ENCODE measurements at regions not wholly inside any gene's neighbourhood (a gene's known extent, or its start where the extent isn't known, plus 50 kb on each side); places are given as distances from the start of the nearest gene placed in this dataset.

DNA sequence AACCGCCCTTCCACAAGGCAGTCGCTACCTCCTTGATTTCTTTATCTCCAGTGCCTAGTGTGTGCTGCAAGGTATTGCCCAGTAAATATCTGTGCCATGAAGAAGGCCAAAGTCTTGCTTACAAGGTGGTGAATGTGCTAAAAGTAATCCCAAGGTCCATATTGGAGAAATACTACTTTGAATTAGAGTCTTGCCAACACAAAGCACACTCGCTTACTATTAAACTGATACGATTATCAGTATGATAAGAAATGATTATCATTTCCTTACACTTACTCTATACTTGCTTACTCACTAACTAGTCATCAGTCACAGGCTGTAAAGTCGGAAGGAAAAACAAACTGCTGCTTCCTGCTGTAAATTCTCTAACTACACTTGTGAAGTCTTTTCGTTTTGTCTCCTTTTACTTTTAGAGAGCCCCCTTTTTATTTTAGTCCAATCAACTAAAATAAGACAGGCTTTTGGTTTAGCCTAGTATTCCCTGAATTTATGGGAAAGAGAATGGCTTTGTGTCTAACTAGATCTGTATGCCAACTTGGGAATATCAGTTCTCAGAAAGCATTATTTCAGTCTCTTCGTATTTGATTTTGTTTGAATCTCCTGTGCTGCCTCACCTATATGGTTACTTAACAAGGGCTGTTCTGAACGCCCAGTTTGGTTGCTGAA is 107.1 kb upstream of the TSC22D2 start (continued):
- TF ChIP-seq, protein P1, sequence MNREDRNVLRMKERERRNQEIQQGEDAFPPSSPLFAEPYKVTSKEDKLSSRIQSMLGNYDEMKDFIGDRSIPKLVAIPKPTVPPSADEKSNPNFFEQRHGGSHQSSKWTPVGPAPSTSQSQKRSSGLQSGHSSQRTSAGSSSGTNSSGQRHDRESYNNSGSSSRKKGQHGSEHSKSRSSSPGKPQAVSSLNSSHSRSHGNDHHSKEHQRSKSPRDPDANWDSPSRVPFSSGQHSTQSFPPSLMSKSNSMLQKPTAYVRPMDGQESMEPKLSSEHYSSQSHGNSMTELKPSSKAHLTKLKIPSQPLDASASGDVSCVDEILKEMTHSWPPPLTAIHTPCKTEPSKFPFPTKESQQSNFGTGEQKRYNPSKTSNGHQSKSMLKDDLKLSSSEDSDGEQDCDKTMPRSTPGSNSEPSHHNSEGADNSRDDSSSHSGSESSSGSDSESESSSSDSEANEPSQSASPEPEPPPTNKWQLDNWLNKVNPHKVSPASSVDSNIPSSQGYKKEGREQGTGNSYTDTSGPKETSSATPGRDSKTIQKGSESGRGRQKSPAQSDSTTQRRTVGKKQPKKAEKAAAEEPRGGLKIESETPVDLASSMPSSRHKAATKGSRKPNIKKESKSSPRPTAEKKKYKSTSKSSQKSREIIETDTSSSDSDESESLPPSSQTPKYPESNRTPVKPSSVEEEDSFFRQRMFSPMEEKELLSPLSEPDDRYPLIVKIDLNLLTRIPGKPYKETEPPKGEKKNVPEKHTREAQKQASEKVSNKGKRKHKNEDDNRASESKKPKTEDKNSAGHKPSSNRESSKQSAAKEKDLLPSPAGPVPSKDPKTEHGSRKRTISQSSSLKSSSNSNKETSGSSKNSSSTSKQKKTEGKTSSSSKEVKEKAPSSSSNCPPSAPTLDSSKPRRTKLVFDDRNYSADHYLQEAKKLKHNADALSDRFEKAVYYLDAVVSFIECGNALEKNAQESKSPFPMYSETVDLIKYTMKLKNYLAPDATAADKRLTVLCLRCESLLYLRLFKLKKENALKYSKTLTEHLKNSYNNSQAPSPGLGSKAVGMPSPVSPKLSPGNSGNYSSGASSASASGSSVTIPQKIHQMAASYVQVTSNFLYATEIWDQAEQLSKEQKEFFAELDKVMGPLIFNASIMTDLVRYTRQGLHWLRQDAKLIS (CRISPR knock-in tag; IDR thresholded peaks at IDR 0.05; ENCODE audit: borderline replicate concordance): no peak
- TF ChIP-seq, protein P2, sequence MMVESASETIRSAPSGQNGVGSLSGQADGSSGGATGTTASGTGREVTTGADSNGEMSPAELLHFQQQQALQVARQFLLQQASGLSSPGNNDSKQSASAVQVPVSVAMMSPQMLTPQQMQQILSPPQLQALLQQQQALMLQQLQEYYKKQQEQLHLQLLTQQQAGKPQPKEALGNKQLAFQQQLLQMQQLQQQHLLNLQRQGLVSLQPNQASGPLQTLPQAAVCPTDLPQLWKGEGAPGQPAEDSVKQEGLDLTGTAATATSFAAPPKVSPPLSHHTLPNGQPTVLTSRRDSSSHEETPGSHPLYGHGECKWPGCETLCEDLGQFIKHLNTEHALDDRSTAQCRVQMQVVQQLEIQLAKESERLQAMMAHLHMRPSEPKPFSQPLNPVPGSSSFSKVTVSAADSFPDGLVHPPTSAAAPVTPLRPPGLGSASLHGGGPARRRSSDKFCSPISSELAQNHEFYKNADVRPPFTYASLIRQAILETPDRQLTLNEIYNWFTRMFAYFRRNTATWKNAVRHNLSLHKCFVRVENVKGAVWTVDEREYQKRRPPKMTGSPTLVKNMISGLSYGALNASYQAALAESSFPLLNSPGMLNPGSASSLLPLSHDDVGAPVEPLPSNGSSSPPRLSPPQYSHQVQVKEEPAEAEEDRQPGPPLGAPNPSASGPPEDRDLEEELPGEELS (CRISPR knock-in tag; IDR thresholded peaks at IDR 0.05): no peak
- TF ChIP-seq NR2C2 (CRISPR knock-in tag; IDR thresholded peaks at IDR 0.05): no peak
- TF ChIP-seq ZNF138 (CRISPR knock-in tag; conservative IDR thresholded peaks at IDR 0.05): no peak
- TF ChIP-seq EMX1 (CRISPR knock-in tag; IDR thresholded peaks at IDR 0.05): no peak
- TF ChIP-seq, protein P3, sequence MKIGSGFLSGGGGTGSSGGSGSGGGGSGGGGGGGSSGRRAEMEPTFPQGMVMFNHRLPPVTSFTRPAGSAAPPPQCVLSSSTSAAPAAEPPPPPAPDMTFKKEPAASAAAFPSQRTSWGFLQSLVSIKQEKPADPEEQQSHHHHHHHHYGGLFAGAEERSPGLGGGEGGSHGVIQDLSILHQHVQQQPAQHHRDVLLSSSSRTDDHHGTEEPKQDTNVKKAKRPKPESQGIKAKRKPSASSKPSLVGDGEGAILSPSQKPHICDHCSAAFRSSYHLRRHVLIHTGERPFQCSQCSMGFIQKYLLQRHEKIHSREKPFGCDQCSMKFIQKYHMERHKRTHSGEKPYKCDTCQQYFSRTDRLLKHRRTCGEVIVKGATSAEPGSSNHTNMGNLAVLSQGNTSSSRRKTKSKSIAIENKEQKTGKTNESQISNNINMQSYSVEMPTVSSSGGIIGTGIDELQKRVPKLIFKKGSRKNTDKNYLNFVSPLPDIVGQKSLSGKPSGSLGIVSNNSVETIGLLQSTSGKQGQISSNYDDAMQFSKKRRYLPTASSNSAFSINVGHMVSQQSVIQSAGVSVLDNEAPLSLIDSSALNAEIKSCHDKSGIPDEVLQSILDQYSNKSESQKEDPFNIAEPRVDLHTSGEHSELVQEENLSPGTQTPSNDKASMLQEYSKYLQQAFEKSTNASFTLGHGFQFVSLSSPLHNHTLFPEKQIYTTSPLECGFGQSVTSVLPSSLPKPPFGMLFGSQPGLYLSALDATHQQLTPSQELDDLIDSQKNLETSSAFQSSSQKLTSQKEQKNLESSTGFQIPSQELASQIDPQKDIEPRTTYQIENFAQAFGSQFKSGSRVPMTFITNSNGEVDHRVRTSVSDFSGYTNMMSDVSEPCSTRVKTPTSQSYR (CRISPR knock-in tag; IDR thresholded peaks at IDR 0.05): no peak

DNA sequence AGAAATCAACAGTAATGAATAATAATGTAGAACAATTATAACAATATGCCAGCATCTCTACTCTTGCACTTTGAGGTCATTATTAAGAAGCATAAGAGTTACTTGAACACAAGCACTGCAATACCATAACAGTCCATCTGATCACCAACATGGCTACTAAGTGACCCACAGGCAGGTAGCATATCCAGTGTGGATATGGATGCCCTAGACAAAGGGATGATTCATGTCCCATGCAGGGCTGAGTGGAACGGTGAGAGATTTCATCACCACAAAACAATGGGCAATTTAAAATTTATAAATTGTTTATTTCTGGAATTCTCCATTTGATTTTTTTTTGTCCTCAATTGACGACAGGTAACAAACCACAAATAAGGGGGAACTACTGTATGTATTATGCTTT is 107.7 kb upstream of the TSC22D2 start:
- ChIA-PET CTCF (no interaction called here), POLR2A (no interaction called here)
- TF ChIP-seq ZNF232 (CRISPR knock-in tag; IDR thresholded peaks at IDR 0.05) (no peak), TEAD4 (CRISPR knock-in tag; IDR thresholded peaks at IDR 0.05) (no peak), ZNF671 (CRISPR knock-in tag; IDR thresholded peaks at IDR 0.05) (no peak), NFATC4 (CRISPR knock-in tag; IDR thresholded peaks at IDR 0.05) (no peak)
- TF ChIP-seq, protein P4, sequence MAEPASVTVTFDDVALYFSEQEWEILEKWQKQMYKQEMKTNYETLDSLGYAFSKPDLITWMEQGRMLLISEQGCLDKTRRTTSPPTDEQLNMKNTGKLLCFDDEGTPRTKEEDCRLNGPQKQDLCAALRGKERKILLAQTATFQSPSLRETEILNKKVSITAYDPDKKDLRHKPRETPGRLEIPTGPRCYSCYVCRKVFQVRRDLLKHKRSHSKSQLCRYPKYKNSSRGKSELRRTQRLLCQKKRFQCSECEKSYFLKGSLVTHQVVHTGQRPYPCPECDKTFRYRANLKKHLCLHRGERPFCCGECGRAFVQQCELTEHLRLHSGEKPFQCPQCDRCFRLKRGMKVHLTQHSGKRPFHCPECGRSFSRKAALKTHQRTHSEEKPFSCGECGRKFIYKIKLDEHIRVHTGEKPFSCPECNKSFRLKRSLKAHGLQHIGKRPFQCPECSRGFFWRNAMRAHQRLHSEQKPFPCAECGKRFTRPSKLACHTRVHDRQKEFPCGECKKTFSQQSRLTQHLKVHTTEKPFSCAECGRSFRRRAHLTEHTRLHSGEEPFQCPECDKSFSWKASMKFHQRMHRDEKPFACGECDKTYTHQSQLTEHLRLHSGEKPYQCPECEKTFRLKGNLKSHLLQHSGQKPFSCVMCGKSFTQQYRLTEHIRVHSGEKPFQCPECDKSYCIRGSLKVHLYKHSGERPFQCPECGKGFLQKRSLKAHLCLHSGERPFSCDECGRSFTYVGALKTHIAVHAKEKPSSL (CRISPR knock-in tag; conservative IDR thresholded peaks at IDR 0.05): no peak
- TF ChIP-seq, protein P5, sequence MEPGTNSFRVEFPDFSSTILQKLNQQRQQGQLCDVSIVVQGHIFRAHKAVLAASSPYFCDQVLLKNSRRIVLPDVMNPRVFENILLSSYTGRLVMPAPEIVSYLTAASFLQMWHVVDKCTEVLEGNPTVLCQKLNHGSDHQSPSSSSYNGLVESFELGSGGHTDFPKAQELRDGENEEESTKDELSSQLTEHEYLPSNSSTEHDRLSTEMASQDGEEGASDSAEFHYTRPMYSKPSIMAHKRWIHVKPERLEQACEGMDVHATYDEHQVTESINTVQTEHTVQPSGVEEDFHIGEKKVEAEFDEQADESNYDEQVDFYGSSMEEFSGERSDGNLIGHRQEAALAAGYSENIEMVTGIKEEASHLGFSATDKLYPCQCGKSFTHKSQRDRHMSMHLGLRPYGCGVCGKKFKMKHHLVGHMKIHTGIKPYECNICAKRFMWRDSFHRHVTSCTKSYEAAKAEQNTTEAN (CRISPR knock-in tag; IDR thresholded peaks at IDR 0.05): no peak
- H3K9me3 Mint-ChIP-seq: no peaks in the 10 kb centered on the region
- H3K36me3 Mint-ChIP-seq: no peaks in the 10 kb centered on the region
- H3K27me3 Mint-ChIP-seq (ENCODE audit: low read depth): no peaks in the 10 kb centered on the region
- no peak overlapping the region for H3K27ac Mint-ChIP-seq
- no peak for DNase-seq (ENCODE audit: low spot score)
- ATAC-seq: no peak
- H3K4me3 Mint-ChIP-seq: no peak overlapping the region
- H3K4me1 Mint-ChIP-seq: peaks cover 37% of the 10 kb centered on the region
